DOHH2 (cell line): ENCODE measurements at regions not wholly inside any gene's neighbourhood (a gene's known extent, or its start where the extent isn't known, plus 50 kb on each side); places are given as distances from the start of the nearest gene placed in this dataset.

Source experiments
- CTCF ChIP-seq: fragments of 200-600 bp; sonication (generic); IDR thresholded peaks from one replicate; pipeline ENCODE4 v1.5.1; 2014; ENCODE audit warnings: antibody characterized with exemption, mild to moderate bottlenecking, low read depth, low read length; ENCODE audit not compliant: poor library complexity, severe bottlenecking
- EZH2phosphoT487 ChIP-seq: fragments of 200-600 bp; sonication (generic); IDR thresholded peaks from 2 replicates; pipeline ENCODE4 v1.6.1; 2017; ENCODE audit warnings: borderline replicate concordance, mild to moderate bottlenecking, antibody characterized with exemption, low read length, moderate library complexity, mixed read lengths

- TF ChIP-seq CTCF: no peak
- TF ChIP-seq EZH2phosphoT487: no peak
These were observed 311.0 kb downstream of the WDR72 start for GRCh38 chr15:53448232-53449015.
